Endothelial cell of umbilical vein (primary cell): ENCODE measurements at regions not wholly inside any gene's neighbourhood (a gene's known extent, or its start where the extent isn't known, plus 50 kb on each side); places are given as distances from the start of the nearest gene placed in this dataset.

Source experiments
- BruUV-seq: library from RNA; stranded (reverse); fragments of 400-500 nt; replicated peaks from 2 replicates; lab custom pipeline; 2021; lab: Mats Ljungman, UMichigan
- CTCF ChIA-PET: fragments of 300-600, 350-600 bp; sonication (Branson Sonifier 250); formaldehyde crosslinking; loops from one replicate; lab custom pipeline; 2021; ENCODE audit warnings: antibody characterized with exemption, inconsistent platforms; lab: Charles Lee
- POLR2A ChIA-PET: fragments of 300-600, 350-600 bp; sonication (Branson Sonifier 250); formaldehyde crosslinking; loops from one replicate; lab custom pipeline; 2021; ENCODE audit warnings: antibody characterized with exemption, inconsistent platforms; lab: Charles Lee
- DNase-seq: peaks from one replicate; pipeline ENCODE4 v3.0.0-alpha.2; 2011; ENCODE audit warnings: low read depth, low spot score
- FAIRE-seq: peaks from 2 replicates; lab custom pipeline; 2011; peaks lifted over from hg19 to GRCh38; lab: Jason Lieb, UNC
- H2AFZ ChIP-seq: 2 replicates; pipeline ENCODE4 v1.6.0; 2012; ENCODE audit warnings: low read depth, low read length, control low read depth, inconsistent platforms
- H3K27ac ChIP-seq: 2 replicates; pipeline ENCODE4 v1.5.1; 2011; ENCODE audit warnings: low read depth, mild to moderate bottlenecking, control low read depth, low read length, moderate library complexity; ENCODE audit not compliant: insufficient read depth
- H3K27me3 ChIP-seq, 2 experiments: 2 replicates each; pipeline versions ENCODE4 v1.6.0 to v1.6.1; 2011; ENCODE audit warnings: low read length in 2 of 2, mixed read lengths in 1 of 2; ENCODE audit not compliant: control insufficient read depth in 2 of 2, insufficient read depth in 2 of 2
- H3K36me3 ChIP-seq, 2 experiments: 2 replicates in 1 of 2; 3 replicates in 1 of 2; pipeline ENCODE4 v1.5.1; 2011; ENCODE audit warnings: low read length in 2 of 2, mild to moderate bottlenecking in 1 of 2, moderate library complexity in 1 of 2; ENCODE audit not compliant: control insufficient read depth in 2 of 2, insufficient read depth in 2 of 2; ENCODE audit errors: extremely low read depth in 1 of 2
- H3K4me1 ChIP-seq: 3 replicates; pipeline ENCODE4 v1.5.1; 2011; ENCODE audit warnings: mild to moderate bottlenecking, low read length; ENCODE audit not compliant: control insufficient read depth, insufficient read depth; ENCODE audit errors: extremely low read depth
- H3K4me2 ChIP-seq: 2 replicates; pipeline ENCODE4 v1.6.1; 2011; ENCODE audit warnings: low read length, control low read depth, mixed read lengths; ENCODE audit not compliant: insufficient read depth
- H3K4me3 ChIP-seq, 3 experiments: fragments of 200-600 bp in 1 of 3; sonication (generic), shearing (Covaris generic) in 1 of 3; replicated peaks in 1 of 3; 2 replicates each; pipeline ENCODE4 v1.5.1; 2011 to 2016; ENCODE audit warnings: control low read depth in 3 of 3, low read length in 3 of 3, mild to moderate bottlenecking in 2 of 3, inconsistent platforms in 1 of 3, low read depth in 1 of 3, moderate library complexity in 1 of 3; ENCODE audit not compliant: insufficient read depth in 1 of 3
- H3K79me2 ChIP-seq: 2 replicates; pipeline ENCODE4 v1.6.0; 2012; ENCODE audit warnings: low read length, inconsistent platforms; ENCODE audit not compliant: control insufficient read depth, insufficient read depth
- H3K9ac ChIP-seq: replicated peaks from 2 replicates; pipeline ENCODE3; 2011; ENCODE audit warnings: low read length, control low read depth; ENCODE audit not compliant: insufficient read depth; ENCODE audit errors: extremely low read depth
- H3K9me1 ChIP-seq: replicated peaks from 3 replicates; pipeline ENCODE4 v1.6.0; 2011; ENCODE audit warnings: mild to moderate bottlenecking, low read length; ENCODE audit not compliant: control insufficient read depth, insufficient read depth; ENCODE audit errors: extremely low read depth
- H3K9me3 ChIP-seq: replicated peaks from 2 replicates; pipeline ENCODE4 v1.5.1; 2012; ENCODE audit warnings: low read length, inconsistent platforms; ENCODE audit not compliant: control insufficient read depth, insufficient read depth
- H4K20me1 ChIP-seq: replicated peaks from 2 replicates; pipeline ENCODE3; 2011; ENCODE audit warnings: mild to moderate bottlenecking, low read length; ENCODE audit not compliant: control insufficient read depth, insufficient read depth; ENCODE audit errors: extremely low read depth
- CTCF ChIP-seq, 2 donors: IDR thresholded peaks; 1 replicate in 1 of 2; 2 replicates in 1 of 2; pipeline ENCODE4 v1.5.1; 2011; ENCODE audit warnings: low read length in 2 of 2, mild to moderate bottlenecking in 2 of 2, moderate library complexity in 2 of 2, control low read depth in 1 of 2, inconsistent platforms in 1 of 2, low read depth in 1 of 2; ENCODE audit not compliant: insufficient read depth in 1 of 2; ENCODE audit errors: extremely low read depth in 1 of 2
- EZH2 ChIP-seq: IDR thresholded peaks from 2 replicates; pipeline ENCODE4 v1.6.1; 2012; ENCODE audit warnings: borderline replicate concordance, low read depth, mild to moderate bottlenecking, moderate library complexity, low read length, inconsistent platforms; ENCODE audit not compliant: severe bottlenecking
- FOS ChIP-seq: IDR thresholded peaks from 2 replicates; pipeline ENCODE4 v1.6.1; 2011; ENCODE audit warnings: mild to moderate bottlenecking, low read length, moderate library complexity, borderline replicate concordance; ENCODE audit not compliant: insufficient read depth
- GATA2 ChIP-seq: IDR thresholded peaks from 2 replicates; pipeline ENCODE4 v1.7.0; 2011; ENCODE audit warnings: low read depth, mild to moderate bottlenecking, moderate library complexity, mixed read lengths, low read length; ENCODE audit not compliant: insufficient read length, insufficient read depth
- JUN ChIP-seq: IDR thresholded peaks from 2 replicates; pipeline ENCODE4 v1.6.1; 2011; ENCODE audit warnings: borderline replicate concordance, low read depth; ENCODE audit not compliant: insufficient read length, insufficient read depth
- MYC ChIP-seq: IDR thresholded peaks from one replicate; pipeline ENCODE4 v1.6.1; 2011; ENCODE audit warnings: mild to moderate bottlenecking, low read depth, low read length
- POLR2A ChIP-seq: IDR thresholded peaks from 2 replicates; pipeline ENCODE4 v1.6.1; 2012; ENCODE audit warnings: low read depth, mild to moderate bottlenecking, control low read depth, low read length
- POLR2AphosphoS5 ChIP-seq: IDR thresholded peaks from 2 replicates; pipeline ENCODE4 v1.6.1; 2012; ENCODE audit warnings: low read depth, mild to moderate bottlenecking, control low read depth, low read length, moderate library complexity; ENCODE audit not compliant: insufficient read depth
- dilution Hi-C: fragments of 300-500 bp; cut with MboI; formaldehyde crosslinking; loops from one replicate; pipeline ENCODE4 v1.15.0; 2019; ENCODE audit warnings: low sequenced_read_pairs; ENCODE audit not compliant: extremely low pct_ligation_motif_present
- intact Hi-C: fragments of 100-400 bp; cut with micrococcal nuclease; formaldehyde crosslinking; loops from one replicate; pipeline ENCODE4 v1.10.0; 2022
- TF ChIP-seq, protein P1 (sequence below): IDR thresholded peaks from 2 replicates; pipeline ENCODE4 v1.6.1; 2011; ENCODE audit not compliant: insufficient read depth, insufficient read length

DNA sequence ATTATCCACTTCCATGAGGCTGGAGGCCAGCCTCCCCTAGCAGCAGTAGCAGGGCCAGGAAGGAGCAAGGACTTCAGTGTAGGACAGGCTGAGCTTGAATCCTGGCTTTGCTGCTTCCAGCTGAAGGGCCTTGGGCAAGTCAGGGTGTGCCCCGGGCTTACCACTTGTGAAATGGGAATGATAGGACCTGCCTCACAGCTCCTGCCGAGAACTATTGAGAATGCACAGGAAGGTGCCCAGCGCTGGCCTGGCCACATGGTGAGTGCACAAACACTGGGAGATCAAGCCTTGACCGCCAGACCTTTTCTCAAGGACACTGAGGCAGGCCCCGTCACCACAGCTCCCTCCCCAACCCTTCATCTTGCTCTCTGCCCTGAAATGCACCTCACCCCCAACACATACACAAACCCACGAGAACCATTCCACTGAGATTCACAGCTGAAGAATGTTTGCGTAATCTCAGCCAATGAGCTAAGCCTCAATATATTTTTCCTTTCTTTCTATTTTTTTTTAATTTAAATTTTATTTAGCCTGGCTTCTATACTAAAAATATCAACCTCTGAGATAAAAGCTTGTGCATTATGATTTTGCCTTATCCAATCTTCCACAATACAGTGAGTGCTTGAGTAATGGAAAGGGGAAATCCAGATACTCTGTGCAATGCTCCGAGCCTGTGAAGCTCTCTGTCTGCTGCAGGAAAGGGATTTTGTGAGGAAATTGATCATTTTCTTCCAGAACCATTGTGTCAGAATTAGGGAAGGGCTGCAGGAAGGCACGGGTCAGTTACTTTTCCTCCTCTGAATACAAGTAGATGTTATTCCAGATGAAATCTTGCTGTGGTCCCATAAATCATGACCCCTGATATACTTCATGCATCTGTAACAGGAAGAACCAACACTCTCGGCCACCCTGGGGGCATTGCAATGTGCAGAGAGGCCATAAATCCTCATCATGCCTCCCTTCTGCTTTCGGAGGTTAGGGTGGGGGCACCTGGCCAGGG lies 193.9 kb downstream of the TLE3 start:
- ChIA-PET CTCF (interaction anchor here (0.6 to 1.1 kb wide), 3 partner anchors 14 to 194 kb away, joined by 3 to 4 read pairs (median 3); partner anchors contain the start of gene TLE3), POLR2A (no interaction called here)
- peak; percentile 92 for DNase-seq
- Histone ChIP-seq H4K20me1 (no peaks in the 10 kb centered on the region), H3K27me3 (no peaks in the 10 kb centered on the region), H3K4me1 (no peaks in the 10 kb centered on the region), H3K9me3 (no peaks in the 10 kb centered on the region), H3K27ac (no peak overlapping the region), H3K79me2 (no peaks in the 10 kb centered on the region), H3K4me3 (no peak overlapping the region), H3K36me3 (no peaks in the 10 kb centered on the region), H3K9me1 (no peaks in the 10 kb centered on the region), H2AFZ (no peak overlapping the region), H3K9ac (no peak overlapping the region), H3K4me2 (no peak overlapping the region)
- TF ChIP-seq POLR2A (peak; percentile 19), JUN (peak; percentile 16)
- TF ChIP-seq, protein P1, sequence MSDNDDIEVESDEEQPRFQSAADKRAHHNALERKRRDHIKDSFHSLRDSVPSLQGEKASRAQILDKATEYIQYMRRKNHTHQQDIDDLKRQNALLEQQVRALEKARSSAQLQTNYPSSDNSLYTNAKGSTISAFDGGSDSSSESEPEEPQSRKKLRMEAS = no peak
- intact Hi-C loops = no loop called here
- BruUV-seq = no TSS peak
- no peak for FAIRE-seq
- dilution Hi-C loops = no loop called here

DNA sequence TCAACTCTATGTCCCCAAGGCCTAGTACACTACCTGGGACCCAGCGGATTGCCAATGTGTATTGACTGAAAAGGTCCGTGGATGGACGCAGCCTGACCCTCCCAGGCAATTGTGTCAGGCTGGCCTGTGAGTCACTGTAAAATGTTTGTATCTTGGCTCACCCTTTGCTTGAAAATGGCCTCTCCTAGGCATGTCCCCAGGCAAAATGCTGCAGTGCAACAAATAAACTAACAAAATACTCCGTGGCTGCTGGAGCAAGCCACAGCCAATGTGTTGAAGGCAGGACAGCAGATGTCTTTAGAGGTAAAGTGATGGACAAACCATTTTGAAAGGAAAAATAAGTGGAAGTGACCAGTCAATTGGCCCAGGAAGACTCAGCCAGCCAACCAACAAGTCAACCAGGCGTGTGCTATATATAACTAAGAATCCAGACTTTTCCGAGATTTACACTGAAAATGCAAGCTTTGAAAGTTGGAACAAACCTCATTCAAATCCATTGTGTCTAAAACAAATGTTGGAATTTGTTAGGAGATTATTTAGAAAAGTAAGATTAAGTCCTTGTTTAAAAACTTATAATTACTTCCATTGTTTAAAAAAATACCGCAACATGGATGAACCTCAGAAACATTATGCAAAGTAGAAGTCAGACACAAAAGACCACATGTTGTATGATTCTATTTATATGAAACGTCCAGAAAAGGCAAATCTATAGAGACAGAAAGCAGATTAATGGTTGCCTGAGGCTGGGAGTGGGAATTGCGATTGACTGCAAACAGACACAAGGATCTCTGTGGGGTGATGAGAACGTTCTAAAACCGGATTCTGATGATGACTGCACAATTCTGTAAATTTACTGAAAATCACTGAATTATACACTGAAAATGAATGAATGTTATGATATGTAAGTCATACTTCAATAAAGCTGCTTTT lies 191.2 kb downstream of the TLE3 start:
- Histone ChIP-seq H3K4me2 (no peak overlapping the region), H4K20me1 (no peaks in the 10 kb centered on the region), H3K27me3 (no peaks in the 10 kb centered on the region), H3K9me3 (no peaks in the 10 kb centered on the region), H3K79me2 (no peaks in the 10 kb centered on the region), H3K9ac (no peak overlapping the region), H3K27ac (no peak overlapping the region), H3K4me1 (no peaks in the 10 kb centered on the region), H3K4me3 (no peak overlapping the region), H3K9me1 (no peaks in the 10 kb centered on the region), H2AFZ (no peak overlapping the region), H3K36me3 (no peaks in the 10 kb centered on the region)
- ChIA-PET POLR2A (no interaction called here), CTCF (no interaction called here)
- intact Hi-C loops = no loop called here
- TF ChIP-seq EZH2 (no peak), POLR2AphosphoS5 (no peak), GATA2 (no peak), CTCF (IDR thresholded peaks at IDR 0.05; ENCODE audit: extremely low read depth in 1 of 2, insufficient read depth in 1 of 2, low read depth in 1 of 2, low read length in 2 of 2) (no peak), MYC (no peak), FOS (no peak), JUN (no peak), POLR2A (no peak)
- TF ChIP-seq, protein P1 = no peak
- no peak for DNase-seq
- FAIRE-seq = no peak
- dilution Hi-C loops = no loop called here
- BruUV-seq = no TSS peak
